ENCODE measurements at regions not wholly inside any gene's neighbourhood (a gene's known extent, or its start where the extent isn't known, plus 50 kb on each side); places are given as distances from the start of the nearest gene placed in this dataset.

DNA sequence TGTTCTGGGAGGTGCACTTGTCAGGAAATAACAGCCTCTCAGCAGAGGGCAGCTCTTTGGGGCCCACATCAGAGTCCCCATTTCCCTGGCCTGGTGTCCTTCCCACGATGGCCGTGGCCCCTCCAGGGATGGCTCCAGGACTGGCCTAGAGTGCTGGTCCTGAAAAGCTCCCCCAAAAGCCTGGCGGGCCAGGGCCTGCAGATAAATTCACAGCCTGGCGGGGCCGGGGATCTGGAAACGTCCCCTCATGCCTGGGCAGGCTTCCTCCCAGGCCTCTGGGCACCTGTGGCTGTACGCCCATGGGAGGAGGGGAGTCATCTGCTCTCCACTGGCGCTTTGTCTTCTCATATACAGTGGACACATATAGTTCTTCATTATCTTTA lies 52.6 kb upstream of the HS6ST1 start:
- TF ChIP-seq, protein P1, sequence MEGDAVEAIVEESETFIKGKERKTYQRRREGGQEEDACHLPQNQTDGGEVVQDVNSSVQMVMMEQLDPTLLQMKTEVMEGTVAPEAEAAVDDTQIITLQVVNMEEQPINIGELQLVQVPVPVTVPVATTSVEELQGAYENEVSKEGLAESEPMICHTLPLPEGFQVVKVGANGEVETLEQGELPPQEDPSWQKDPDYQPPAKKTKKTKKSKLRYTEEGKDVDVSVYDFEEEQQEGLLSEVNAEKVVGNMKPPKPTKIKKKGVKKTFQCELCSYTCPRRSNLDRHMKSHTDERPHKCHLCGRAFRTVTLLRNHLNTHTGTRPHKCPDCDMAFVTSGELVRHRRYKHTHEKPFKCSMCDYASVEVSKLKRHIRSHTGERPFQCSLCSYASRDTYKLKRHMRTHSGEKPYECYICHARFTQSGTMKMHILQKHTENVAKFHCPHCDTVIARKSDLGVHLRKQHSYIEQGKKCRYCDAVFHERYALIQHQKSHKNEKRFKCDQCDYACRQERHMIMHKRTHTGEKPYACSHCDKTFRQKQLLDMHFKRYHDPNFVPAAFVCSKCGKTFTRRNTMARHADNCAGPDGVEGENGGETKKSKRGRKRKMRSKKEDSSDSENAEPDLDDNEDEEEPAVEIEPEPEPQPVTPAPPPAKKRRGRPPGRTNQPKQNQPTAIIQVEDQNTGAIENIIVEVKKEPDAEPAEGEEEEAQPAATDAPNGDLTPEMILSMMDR (conservative IDR thresholded peaks at IDR 0.05 in 1 of 2, IDR thresholded peaks at IDR 0.05 in 1 of 2; ENCODE audit: low read depth in 1 of 2, low read length in 2 of 2) = no peak
- no peak for TF ChIP-seq EZH2 (IDR thresholded peaks at IDR 0.05; ENCODE audit: low read length, missing control alignments)
